ENCODE measurements at regions not wholly inside any gene's neighbourhood (a gene's known extent, or its start where the extent isn't known, plus 50 kb on each side); places are given as distances from the start of the nearest gene placed in this dataset.
"Not testable (repeated sequence)": the region's sequence is repeated elsewhere in the genome, so short reads cannot be mapped to it uniquely, and the experiment has no call there.

- no peak overlapping the region for H3K4me3 ChIP-seq
- H3K4me1 ChIP-seq = no peaks in the 10 kb centered on the region
- H4K20me1 ChIP-seq (ENCODE audit: low read depth) = no peaks in the 10 kb centered on the region
- Mint-ChIP-seq H3K9me3 (no peaks in the 10 kb centered on the region), H3K4me3 (no peak overlapping the region), H3K36me3 (no peaks in the 10 kb centered on the region), H3K4me1 (peaks cover 18% of the 10 kb centered on the region), H3K27me3 (ENCODE audit: insufficient read depth, low read depth) (no peaks in the 10 kb centered on the region), H3K27ac (no peak overlapping the region)
- H3K4me2 ChIP-seq = no peak overlapping the region
- no peak overlapping the region for H3K27ac ChIP-seq
- no peaks in the 10 kb centered on the region for H3F3A ChIP-seq (ENCODE audit: low read depth)
- H3K79me2 ChIP-seq (ENCODE audit: low read depth) = no peaks in the 10 kb centered on the region
- H3K27me3 ChIP-seq = no peaks in the 10 kb centered on the region
- no peaks in the 10 kb centered on the region for H3K36me3 ChIP-seq
- TF ChIP-seq EZH2 (IDR thresholded peaks at IDR 0.05) = no peak
- no peak for TF ChIP-seq CTCF (IDR thresholded peaks at IDR 0.05)
- TF ChIP-seq EZH2phosphoT487 (IDR thresholded peaks at IDR 0.05) = no peak
- H2AFZ ChIP-seq (replicated peaks) = no peak overlapping the region
- DNase-seq (ENCODE audit: low spot score) = no peak
- no peak overlapping the region for H3K9ac ChIP-seq
- H3K9me3 ChIP-seq (ENCODE audit: low read depth) = no peaks in the 10 kb centered on the region
Observed at GRCh38 chr22:23466351-23466750, 113.7 kb downstream of the IGLL1 start.

- not testable (repeated sequence) for H3K4me3 ChIP-seq; H3K4me1 ChIP-seq; H2AFZ ChIP-seq (replicated peaks); H3K27ac ChIP-seq; H3K9me3 ChIP-seq (ENCODE audit: low read depth); H3F3A ChIP-seq (ENCODE audit: low read depth); H3K27me3 ChIP-seq; H3K36me3 ChIP-seq; H4K20me1 ChIP-seq (ENCODE audit: low read depth); H3K4me2 ChIP-seq; H3K36me3 Mint-ChIP-seq; DNase-seq (ENCODE audit: low spot score); H3K4me3 Mint-ChIP-seq; H3K27ac Mint-ChIP-seq; H3K9ac ChIP-seq; H3K9me3 Mint-ChIP-seq; H3K27me3 Mint-ChIP-seq (ENCODE audit: insufficient read depth, low read depth); H3K79me2 ChIP-seq (ENCODE audit: low read depth)
- peaks cover 18% of the 10 kb centered on the region for H3K4me1 Mint-ChIP-seq
Observed at GRCh38 chr22:23464796-23465195, 115.3 kb downstream of the IGLL1 start.

- H3K27me3 Mint-ChIP-seq (ENCODE audit: insufficient read depth, low read depth); H3K79me2 ChIP-seq (ENCODE audit: low read depth); H3K9ac ChIP-seq; H3K4me3 Mint-ChIP-seq; H3K4me1 ChIP-seq; H3K4me3 ChIP-seq; H4K20me1 ChIP-seq (ENCODE audit: low read depth); H3F3A ChIP-seq (ENCODE audit: low read depth); DNase-seq (ENCODE audit: low spot score); H3K36me3 ChIP-seq; H3K9me3 Mint-ChIP-seq; H2AFZ ChIP-seq (replicated peaks); H3K27ac Mint-ChIP-seq; H3K36me3 Mint-ChIP-seq; H3K9me3 ChIP-seq (ENCODE audit: low read depth); H3K4me2 ChIP-seq; H3K27ac ChIP-seq; H3K27me3 ChIP-seq: not testable (repeated sequence)
- peaks cover 41% of the 10 kb centered on the region for H3K4me1 Mint-ChIP-seq
Observed at GRCh38 chr22:23460517-23461031, 119.5 kb downstream of the IGLL1 start.

- H3K27me3 Mint-ChIP-seq (ENCODE audit: insufficient read depth, low read depth); H2AFZ ChIP-seq (replicated peaks); H3K4me2 ChIP-seq; H3K9me3 ChIP-seq (ENCODE audit: low read depth); H3K36me3 Mint-ChIP-seq; H3K27ac ChIP-seq; H3K79me2 ChIP-seq (ENCODE audit: low read depth); H3K9ac ChIP-seq; H3K9me3 Mint-ChIP-seq; DNase-seq (ENCODE audit: low spot score); H3K4me1 ChIP-seq; H3K27me3 ChIP-seq; H3K27ac Mint-ChIP-seq; H4K20me1 ChIP-seq (ENCODE audit: low read depth); H3K36me3 ChIP-seq; H3K4me3 ChIP-seq; H3K4me3 Mint-ChIP-seq; H3F3A ChIP-seq (ENCODE audit: low read depth): not testable (repeated sequence)
- peaks cover 42% of the 10 kb centered on the region for H3K4me1 Mint-ChIP-seq
Observed at GRCh38 chr22:23459645-23460516, 120.2 kb downstream of the IGLL1 start.

Data from neural progenitor cell (in vitro differentiated cells).